ENCODE measurements at regions not wholly inside any gene's neighbourhood (a gene's known extent, or its start where the extent isn't known, plus 50 kb on each side); places are given as distances from the start of the nearest gene placed in this dataset.

DNA sequence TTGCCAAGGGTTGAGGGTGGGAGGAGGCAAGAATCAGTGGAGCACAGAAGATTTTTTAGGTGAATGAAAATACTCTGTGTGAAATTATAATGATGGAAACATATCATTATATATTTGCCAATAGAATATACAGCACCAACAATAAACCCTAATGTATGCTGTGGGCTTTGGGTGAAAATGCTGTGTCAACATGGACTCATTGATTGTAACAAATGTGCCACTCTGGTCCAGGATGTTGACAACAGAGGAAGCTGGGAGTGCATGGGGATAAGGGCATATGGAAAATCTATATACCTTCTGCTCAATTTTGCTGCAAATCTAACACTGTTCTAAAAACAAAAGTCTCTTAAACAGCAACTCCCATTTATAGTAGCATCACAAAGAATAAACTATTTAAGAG, 114.3 kb downstream of the LYZL1 start:
- no peak for DNase-seq

DNA sequence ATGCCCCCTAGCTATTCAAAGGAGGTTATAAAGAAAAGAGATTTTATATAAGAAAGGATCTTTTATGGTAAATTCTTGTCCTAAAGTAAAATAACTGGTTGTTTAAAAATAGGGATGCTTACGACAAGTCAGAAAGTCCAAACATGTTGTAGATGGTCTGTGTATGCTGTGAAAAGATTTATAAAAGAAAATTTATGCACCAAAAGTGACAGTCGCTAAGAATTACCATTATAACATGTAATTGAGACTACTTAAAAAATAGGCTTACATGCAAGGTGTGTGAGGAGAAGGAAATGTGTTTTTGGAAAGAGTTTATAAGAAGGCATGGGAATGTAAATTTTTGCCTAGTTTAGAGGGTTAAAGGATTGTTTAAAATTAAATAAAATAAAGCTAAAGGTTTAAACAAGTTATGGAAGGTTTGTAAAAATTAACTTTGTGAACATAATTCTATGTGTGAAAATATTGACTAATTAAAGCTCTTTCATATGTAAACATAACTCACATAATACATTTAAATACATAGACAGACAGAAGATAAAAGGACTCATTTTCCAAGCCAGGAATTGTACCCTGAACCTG, 118.5 kb downstream of the LYZL1 start:
- DNase-seq, result no peak
